ENCODE measurements at regions not wholly inside any gene's neighbourhood (a gene's known extent, or its start where the extent isn't known, plus 50 kb on each side); places are given as distances from the start of the nearest gene placed in this dataset.

GRCh38 chr12:107439026-107439738 is 246.4 kb upstream of the PWP1 start:
- Mint-ChIP-seq H3K9me3 (no peaks in the 10 kb centered on the region), H3K4me3 (no peak overlapping the region), H3K27ac (peak overlapping the region in 1 of 6 donors; percentile 8), H3K36me3 (no peaks in the 10 kb centered on the region), H3K4me1 (peaks cover 6 to 25% of the 10 kb centered on the region in 2 donors), H3K27me3 (ENCODE audit: low read depth in 3 of 3) (peaks cover 0 to 6% (median 0%) of the 10 kb centered on the region in 3 donors)
- no peak for DNase-seq

- DNase-seq = no peak
- Mint-ChIP-seq H3K9me3 (no peaks in the 10 kb centered on the region), H3K27me3 (ENCODE audit: low read depth in 3 of 3) (peaks cover 0 to 6% (median 4%) of the 10 kb centered on the region in 3 donors), H3K4me3 (peak overlapping the region in 1 of 5 donors; percentile 40), H3K27ac (no peak overlapping the region), H3K4me1 (peaks cover 6 to 29% of the 10 kb centered on the region in 2 donors), H3K36me3 (no peaks in the 10 kb centered on the region)
These were observed 245.0 kb upstream of the PWP1 start for GRCh38 chr12:107440606-107441005.

- no peaks in the 10 kb centered on the region for H3K36me3 Mint-ChIP-seq
- H3K4me3 Mint-ChIP-seq = peak overlapping the region; percentile 34 to 79 (median 79)
- peaks cover 0 to 8% (median 4%) of the 10 kb centered on the region in 3 donors for H3K27me3 Mint-ChIP-seq (ENCODE audit: low read depth in 3 of 3)
- H3K4me1 Mint-ChIP-seq = peaks cover 6 to 29% of the 10 kb centered on the region in 2 donors
- peak in 1 of 3 donors; percentile 36 for DNase-seq
- H3K27ac Mint-ChIP-seq = peak overlapping the region in 5 of 6 donors; percentile 15 to 77 (median 65)
- H3K9me3 Mint-ChIP-seq = no peaks in the 10 kb centered on the region
These were observed 243.8 kb upstream of the PWP1 start for GRCh38 chr12:107441665-107442300.

GRCh38 chr12:107442326-107442987 is 243.1 kb upstream of the PWP1 start:
- no peak for DNase-seq
- Mint-ChIP-seq H3K4me1 (peaks cover 6 to 29% of the 10 kb centered on the region in 2 donors), H3K27me3 (ENCODE audit: low read depth in 3 of 3) (peaks cover 0 to 8% (median 4%) of the 10 kb centered on the region in 3 donors), H3K4me3 (peak overlapping the region; percentile 34 to 79 (median 79)), H3K27ac (peak overlapping the region in 4 of 6 donors; percentile 15 to 77 (median 44)), H3K9me3 (no peaks in the 10 kb centered on the region), H3K36me3 (no peaks in the 10 kb centered on the region)

- Mint-ChIP-seq H3K4me3 (no peak overlapping the region), H3K9me3 (no peaks in the 10 kb centered on the region), H3K4me1 (peaks cover 6 to 29% of the 10 kb centered on the region in 2 donors), H3K27ac (peak overlapping the region in 1 of 6 donors; percentile 15), H3K27me3 (ENCODE audit: low read depth in 3 of 3) (peaks cover 0 to 10% (median 8%) of the 10 kb centered on the region in 3 donors), H3K36me3 (no peaks in the 10 kb centered on the region)
- DNase-seq = no peak
These were observed 242.1 kb upstream of the PWP1 start for GRCh38 chr12:107443320-107444090.

GRCh38 chr12:107444771-107445170 is 240.8 kb upstream of the PWP1 start:
- H3K36me3 Mint-ChIP-seq = no peaks in the 10 kb centered on the region
- no peaks in the 10 kb centered on the region for H3K9me3 Mint-ChIP-seq
- no peak for DNase-seq
- peaks cover 2 to 26% of the 10 kb centered on the region in 2 donors for H3K4me1 Mint-ChIP-seq
- H3K27ac Mint-ChIP-seq = no peak overlapping the region
- peaks cover 0 to 10% (median 8%) of the 10 kb centered on the region in 3 donors for H3K27me3 Mint-ChIP-seq (ENCODE audit: low read depth in 3 of 3)
- no peak overlapping the region for H3K4me3 Mint-ChIP-seq

GRCh38 chr12:107446476-107446875 is 239.1 kb upstream of the PWP1 start:
- Mint-ChIP-seq H3K36me3 (no peaks in the 10 kb centered on the region), H3K4me1 (peaks cover 0 to 14% of the 10 kb centered on the region in 2 donors), H3K9me3 (no peaks in the 10 kb centered on the region), H3K4me3 (no peak overlapping the region), H3K27ac (no peak overlapping the region), H3K27me3 (ENCODE audit: low read depth in 3 of 3) (peaks cover 0 to 10% (median 6%) of the 10 kb centered on the region in 3 donors)
- DNase-seq = no peak

- Mint-ChIP-seq H3K9me3 (no peaks in the 10 kb centered on the region), H3K4me1 (peaks cover 0 to 6% of the 10 kb centered on the region in 2 donors), H3K36me3 (no peaks in the 10 kb centered on the region), H3K27ac (no peak overlapping the region), H3K27me3 (ENCODE audit: low read depth in 3 of 3) (peaks cover 0 to 10% (median 4%) of the 10 kb centered on the region in 3 donors), H3K4me3 (no peak overlapping the region)
- no peak for DNase-seq
These were observed 238.3 kb upstream of the PWP1 start for GRCh38 chr12:107447336-107447735.

GRCh38 chr12:107448198-107448597 is 237.4 kb upstream of the PWP1 start:
- no peak overlapping the region for H3K27ac Mint-ChIP-seq
- H3K9me3 Mint-ChIP-seq = no peaks in the 10 kb centered on the region
- H3K4me1 Mint-ChIP-seq = peaks cover 0 to 5% of the 10 kb centered on the region in 2 donors
- H3K36me3 Mint-ChIP-seq = peaks cover 0 to 3% (median 0%) of the 10 kb centered on the region in 3 donors
- H3K4me3 Mint-ChIP-seq = no peak overlapping the region
- H3K27me3 Mint-ChIP-seq (ENCODE audit: low read depth in 3 of 3) = peaks cover 0 to 10% (median 4%) of the 10 kb centered on the region in 3 donors
- no peak for DNase-seq

- peaks cover 0 to 3% (median 0%) of the 10 kb centered on the region in 3 donors for H3K36me3 Mint-ChIP-seq
- H3K4me3 Mint-ChIP-seq = no peak overlapping the region
- H3K4me1 Mint-ChIP-seq = no peaks in the 10 kb centered on the region
- no peak overlapping the region for H3K27ac Mint-ChIP-seq
- no peak for DNase-seq
- H3K27me3 Mint-ChIP-seq (ENCODE audit: low read depth in 3 of 3) = peaks cover 0 to 10% (median 2%) of the 10 kb centered on the region in 3 donors
- H3K9me3 Mint-ChIP-seq = no peaks in the 10 kb centered on the region
These were observed 235.7 kb upstream of the PWP1 start for GRCh38 chr12:107449891-107450290.

- H3K27me3 Mint-ChIP-seq (ENCODE audit: low read depth in 3 of 3) = peaks cover 0 to 6% (median 2%) of the 10 kb centered on the region in 3 donors
- DNase-seq = no peak
- no peak overlapping the region for H3K27ac Mint-ChIP-seq
- H3K9me3 Mint-ChIP-seq = no peaks in the 10 kb centered on the region
- H3K4me3 Mint-ChIP-seq = no peak overlapping the region
- H3K4me1 Mint-ChIP-seq = no peaks in the 10 kb centered on the region
- H3K36me3 Mint-ChIP-seq = peaks cover 0 to 3% (median 0%) of the 10 kb centered on the region in 3 donors
These were observed 235.1 kb upstream of the PWP1 start for GRCh38 chr12:107450541-107450940.

- no peak overlapping the region for H3K4me3 Mint-ChIP-seq
- DNase-seq = no peak
- H3K4me1 Mint-ChIP-seq = no peaks in the 10 kb centered on the region
- H3K27me3 Mint-ChIP-seq (ENCODE audit: low read depth in 3 of 3) = peaks cover 0 to 7% (median 2%) of the 10 kb centered on the region in 3 donors
- H3K27ac Mint-ChIP-seq = no peak overlapping the region
- H3K9me3 Mint-ChIP-seq = no peaks in the 10 kb centered on the region
- H3K36me3 Mint-ChIP-seq = peaks cover 0 to 3% (median 0%) of the 10 kb centered on the region in 3 donors
These were observed 234.4 kb upstream of the PWP1 start for GRCh38 chr12:107451246-107451645.

- Mint-ChIP-seq H3K4me1 (no peaks in the 10 kb centered on the region), H3K9me3 (no peaks in the 10 kb centered on the region), H3K27me3 (ENCODE audit: low read depth in 3 of 3) (peaks cover 0 to 1% (median 0%) of the 10 kb centered on the region in 3 donors), H3K36me3 (peaks cover 0 to 3% (median 0%) of the 10 kb centered on the region in 3 donors), H3K27ac (no peak overlapping the region), H3K4me3 (no peak overlapping the region)
- no peak for DNase-seq
These were observed 231.3 kb upstream of the PWP1 start for GRCh38 chr12:107454109-107454830.
